ENCODE measurements at regions not wholly inside any gene's neighbourhood (a gene's known extent, or its start where the extent isn't known, plus 50 kb on each side); places are given as distances from the start of the nearest gene placed in this dataset.

GRCh38 chr7:125966278-125967048 is 1036.8 kb upstream of the POT1 start:
- TF ChIP-seq CTCF (IDR thresholded peaks at IDR 0.05 in 8 of 11, conservative IDR thresholded peaks at IDR 0.05 in 3 of 11) (no peak), POLR2AphosphoS5 (IDR thresholded peaks at IDR 0.05) (no peak)

Data from spleen (tissue), 7 donors.